Left renal pelvis (tissue), 4 donors: ENCODE measurements at regions not wholly inside any gene's neighbourhood (a gene's known extent, or its start where the extent isn't known, plus 50 kb on each side); places are given as distances from the start of the nearest gene placed in this dataset.

ENCODE experiments used
- DNase-seq, 4 donors: peaks; one replicate each; pipeline ENCODE4 v3.0.0-alpha.2; 2013; ENCODE audit warnings: low read depth in 4 of 4, low spot score in 3 of 4

GRCh38 chr1:98386675-98387440 is 274.7 kb upstream of the SNX7 start:
- DNase-seq = no peak

- no peak for DNase-seq
Observed at GRCh38 chr1:98385652-98386051, 275.9 kb upstream of the SNX7 start.

- no peak for DNase-seq
Observed at GRCh38 chr1:98384461-98385141, 276.9 kb upstream of the SNX7 start.

GRCh38 chr1:98382986-98383740 is 278.4 kb upstream of the SNX7 start:
- no peak for DNase-seq

- DNase-seq = no peak
Observed at GRCh38 chr1:98382586-98382985, 278.9 kb upstream of the SNX7 start.

- no peak for DNase-seq
Observed at GRCh38 chr1:98374098-98374497, 287.4 kb upstream of the SNX7 start.

- no peak for DNase-seq
Observed at GRCh38 chr1:98373056-98373455, 288.5 kb upstream of the SNX7 start.

GRCh38 chr1:98371764-98372163 is 289.8 kb upstream of the SNX7 start:
- no peak for DNase-seq

- DNase-seq = no peak
Observed at GRCh38 chr1:98369463-98369862, 292.1 kb upstream of the SNX7 start.

GRCh38 chr1:98368995-98369394 is 292.5 kb upstream of the SNX7 start:
- DNase-seq = no peak

- no peak for DNase-seq
Observed at GRCh38 chr1:98367426-98367825, 294.1 kb upstream of the SNX7 start.

GRCh38 chr1:98366343-98366742 is 295.2 kb upstream of the SNX7 start:
- no peak for DNase-seq

GRCh38 chr1:98364544-98364943 is 297.0 kb upstream of the SNX7 start:
- DNase-seq = no peak

GRCh38 chr1:98360864-98361263 is 300.7 kb upstream of the SNX7 start:
- no peak for DNase-seq

- no peak for DNase-seq
Observed at GRCh38 chr1:98355656-98356383, 305.7 kb upstream of the SNX7 start.

- no peak for DNase-seq
Observed at GRCh38 chr1:98352378-98352777, 309.1 kb upstream of the SNX7 start.

- no peak for DNase-seq
Observed at GRCh38 chr1:98351561-98351960, 310.0 kb upstream of the SNX7 start.

GRCh38 chr1:98345417-98345816 is 316.1 kb upstream of the SNX7 start:
- DNase-seq = no peak

- DNase-seq = no peak
Observed at GRCh38 chr1:98344731-98345130, 316.8 kb upstream of the SNX7 start.

- no peak for DNase-seq
Observed at GRCh38 chr1:98342566-98342965, 319.0 kb upstream of the SNX7 start.

- no peak for DNase-seq
Observed at GRCh38 chr1:98340511-98340910, 321.0 kb upstream of the SNX7 start.
